ENCODE measurements at regions not wholly inside any gene's neighbourhood (a gene's known extent, or its start where the extent isn't known, plus 50 kb on each side); places are given as distances from the start of the nearest gene placed in this dataset.

DNA sequence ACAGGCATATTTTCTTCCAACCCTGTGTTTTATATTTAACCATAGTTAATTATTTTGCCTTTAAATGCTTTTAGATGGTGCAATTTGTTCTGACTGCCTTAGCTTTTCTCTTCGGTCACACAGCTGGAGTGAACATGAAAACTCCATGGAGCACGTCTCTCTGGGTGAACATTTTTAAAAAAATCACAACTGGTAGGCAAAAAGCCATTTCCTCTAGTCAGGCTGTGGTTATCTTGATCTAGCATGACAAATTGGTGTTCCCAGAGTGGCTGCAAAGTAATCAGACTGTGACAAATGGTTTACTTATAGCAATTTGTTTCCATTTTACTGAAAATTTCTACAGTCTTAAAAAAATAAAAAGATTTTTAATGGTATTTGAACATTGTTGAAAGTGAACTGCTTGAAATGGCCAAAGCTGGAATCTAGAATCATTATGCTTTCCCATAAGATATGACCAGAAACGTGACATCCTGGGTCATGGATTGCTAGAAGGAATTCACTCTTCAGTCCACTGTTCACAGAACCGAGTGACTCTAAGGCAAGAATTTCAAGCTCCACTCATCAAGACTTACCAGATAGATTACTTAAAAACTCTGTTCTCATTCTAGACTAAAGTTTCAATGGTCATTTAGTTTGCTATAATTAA, 703.6 kb downstream of the CPS1 start:
- Histone ChIP-seq H3K4me1 (peaks cover 0 to 6% (median 0%) of the 10 kb centered on the region in 3 donors), H3K27ac (no peak overlapping the region), H3K9me3 (no peaks in the 10 kb centered on the region), H3K36me3 (no peaks in the 10 kb centered on the region), H3K4me3 (no peak overlapping the region), H3K27me3 (no peaks in the 10 kb centered on the region)
- FAIRE-seq: no peak
- no peak for DNase-seq
- intact Hi-C loops (cut with DNase I): no loop called here
- TF ChIP-seq, protein P1, sequence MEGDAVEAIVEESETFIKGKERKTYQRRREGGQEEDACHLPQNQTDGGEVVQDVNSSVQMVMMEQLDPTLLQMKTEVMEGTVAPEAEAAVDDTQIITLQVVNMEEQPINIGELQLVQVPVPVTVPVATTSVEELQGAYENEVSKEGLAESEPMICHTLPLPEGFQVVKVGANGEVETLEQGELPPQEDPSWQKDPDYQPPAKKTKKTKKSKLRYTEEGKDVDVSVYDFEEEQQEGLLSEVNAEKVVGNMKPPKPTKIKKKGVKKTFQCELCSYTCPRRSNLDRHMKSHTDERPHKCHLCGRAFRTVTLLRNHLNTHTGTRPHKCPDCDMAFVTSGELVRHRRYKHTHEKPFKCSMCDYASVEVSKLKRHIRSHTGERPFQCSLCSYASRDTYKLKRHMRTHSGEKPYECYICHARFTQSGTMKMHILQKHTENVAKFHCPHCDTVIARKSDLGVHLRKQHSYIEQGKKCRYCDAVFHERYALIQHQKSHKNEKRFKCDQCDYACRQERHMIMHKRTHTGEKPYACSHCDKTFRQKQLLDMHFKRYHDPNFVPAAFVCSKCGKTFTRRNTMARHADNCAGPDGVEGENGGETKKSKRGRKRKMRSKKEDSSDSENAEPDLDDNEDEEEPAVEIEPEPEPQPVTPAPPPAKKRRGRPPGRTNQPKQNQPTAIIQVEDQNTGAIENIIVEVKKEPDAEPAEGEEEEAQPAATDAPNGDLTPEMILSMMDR (IDR thresholded peaks at IDR 0.05): no peak
- WGBS, 2 donors: 4 to 5% methylated on average over 4 of the region's 4 CpGs
- peak in 3 of 4 donors; percentile 62 to 90 (median 70) for ATAC-seq

DNA sequence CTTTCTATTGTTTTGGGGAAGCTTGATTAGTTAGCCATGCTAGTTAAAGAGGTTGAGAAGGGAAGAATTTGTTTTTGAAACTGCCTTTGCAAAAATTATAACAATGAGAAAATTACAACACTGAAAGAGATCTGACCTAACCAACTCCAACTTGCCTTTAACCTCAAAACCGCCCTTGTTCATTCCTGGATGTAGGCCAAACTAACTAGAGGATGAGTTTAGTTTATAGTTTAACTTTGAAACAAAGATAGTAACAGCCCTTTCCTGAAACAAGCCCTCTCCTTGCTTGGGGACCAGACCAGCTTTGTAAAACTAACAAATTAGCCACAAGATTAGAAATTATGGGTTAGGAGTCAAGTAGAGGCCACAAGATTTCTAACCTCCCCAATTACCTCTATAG, 713.9 kb downstream of the CPS1 start:
- no peak for DNase-seq
- intact Hi-C loops (cut with DNase I): no loop called here
- no peak overlapping the region for H3K27ac ChIP-seq
- H3K4me1 ChIP-seq: no peaks in the 10 kb centered on the region
- WGBS, 2 donors: 45 to 60% methylated on average over 1 of the region's 1 CpG
- no peak for ATAC-seq
- no peak for FAIRE-seq
- H3K9me3 ChIP-seq: no peaks in the 10 kb centered on the region
- no peaks in the 10 kb centered on the region for H3K36me3 ChIP-seq
- TF ChIP-seq, protein P1 (IDR thresholded peaks at IDR 0.05): no peak
- H3K27me3 ChIP-seq: no peaks in the 10 kb centered on the region
- H3K4me3 ChIP-seq: no peak overlapping the region

DNA sequence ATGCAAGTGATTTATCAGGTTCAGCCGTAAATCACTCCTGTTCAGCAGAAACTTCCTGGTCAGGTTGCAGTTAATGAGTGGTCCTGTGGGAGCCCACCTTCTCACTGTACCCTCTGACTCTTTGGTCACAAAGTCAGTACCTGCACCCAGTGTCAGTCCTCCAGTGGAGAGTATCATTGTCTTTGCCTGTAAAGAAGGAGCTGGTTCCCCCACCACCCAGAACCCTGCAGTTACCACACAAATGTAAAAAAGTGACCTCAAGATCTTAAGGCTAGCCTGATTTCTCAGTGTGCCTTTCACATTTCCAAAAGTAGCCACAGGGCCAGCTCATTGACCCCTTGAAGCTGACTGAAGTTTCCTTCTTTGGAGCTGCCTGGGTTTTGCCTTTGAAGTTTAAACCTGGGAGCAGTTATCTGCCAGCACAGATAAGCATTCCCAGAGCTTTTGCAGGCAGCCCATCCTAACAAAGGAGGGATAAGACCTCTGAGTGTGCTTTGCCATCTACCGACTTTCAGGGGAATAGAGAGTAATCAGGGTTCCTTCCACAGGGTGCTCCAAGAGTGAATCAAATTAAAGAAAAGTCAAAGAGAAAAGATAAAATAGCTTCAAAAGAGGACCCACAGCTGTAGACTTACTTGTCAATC, 725.2 kb downstream of the CPS1 start:
- no peak overlapping the region for H3K27ac ChIP-seq
- no peak for ATAC-seq
- 17 to 24% methylated on average over 2 of the region's 2 CpGs for WGBS, 2 donors
- no peak overlapping the region for H3K4me3 ChIP-seq
- H3K36me3 ChIP-seq: no peaks in the 10 kb centered on the region
- no peaks in the 10 kb centered on the region for H3K9me3 ChIP-seq
- DNase-seq: no peak
- H3K4me1 ChIP-seq: no peaks in the 10 kb centered on the region
- intact Hi-C loops (cut with DNase I): no loop called here
- TF ChIP-seq, protein P1 (IDR thresholded peaks at IDR 0.05): no peak
- no peak for FAIRE-seq
- no peaks in the 10 kb centered on the region for H3K27me3 ChIP-seq

DNA sequence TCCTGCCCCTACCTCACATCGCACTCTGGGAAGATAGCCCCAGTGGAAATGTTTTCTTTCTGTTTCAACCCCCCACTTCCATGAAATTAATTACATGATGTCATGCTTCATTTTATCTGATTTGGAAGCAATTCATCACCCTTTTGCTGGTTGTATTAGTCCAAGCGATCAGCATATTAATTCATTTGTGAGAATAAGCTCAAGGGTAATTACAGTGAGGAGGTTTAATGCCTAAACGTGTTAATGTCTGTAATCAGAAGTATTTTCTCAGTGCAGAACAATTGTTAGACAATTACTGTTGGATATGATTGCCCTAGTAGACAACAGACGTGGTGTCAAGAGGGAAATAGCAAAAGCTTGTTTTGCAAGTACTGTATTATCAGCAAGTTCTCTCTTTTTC, 746.3 kb downstream of the CPS1 start:
- H3K27ac ChIP-seq: no peak overlapping the region
- no peaks in the 10 kb centered on the region for H3K27me3 ChIP-seq
- H3K4me3 ChIP-seq: no peak overlapping the region
- DNase-seq (no peak), FAIRE-seq (no peak), ATAC-seq (no peak)
- 46 to 49% methylated on average over 4 of the region's 4 CpGs for WGBS, 2 donors
- intact Hi-C loops (cut with DNase I): no loop called here
- TF ChIP-seq, protein P1 (IDR thresholded peaks at IDR 0.05): no peak
- H3K9me3 ChIP-seq: no peaks in the 10 kb centered on the region
- no peaks in the 10 kb centered on the region for H3K4me1 ChIP-seq
- no peaks in the 10 kb centered on the region for H3K36me3 ChIP-seq

DNA sequence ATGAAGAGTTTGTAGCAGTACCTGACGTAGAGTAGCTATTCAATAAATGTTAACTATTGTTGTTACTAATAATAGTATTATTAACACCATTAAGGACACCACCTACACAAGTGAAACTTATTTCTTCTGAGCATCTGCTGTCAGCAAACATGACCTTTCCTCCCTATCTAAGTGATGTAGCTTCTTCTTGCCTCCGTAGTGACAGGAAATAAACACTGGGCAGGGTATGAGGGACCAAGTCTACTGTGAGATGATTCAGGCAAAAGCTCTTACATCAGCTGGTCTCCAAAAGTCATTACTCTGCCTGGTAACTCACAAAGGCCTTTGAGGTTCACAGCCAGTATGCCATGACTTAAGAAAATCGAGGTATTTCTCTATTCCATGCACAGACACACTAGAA, 750.5 kb downstream of the CPS1 start:
- FAIRE-seq: no peak
- no peak overlapping the region for H3K27ac ChIP-seq
- no peak for DNase-seq
- WGBS, 2 donors: 45 to 50% methylated on average over 3 of the region's 3 CpGs
- no peaks in the 10 kb centered on the region for H3K36me3 ChIP-seq
- intact Hi-C loops (cut with DNase I): no loop called here
- no peaks in the 10 kb centered on the region for H3K4me1 ChIP-seq
- ATAC-seq: no peak
- H3K9me3 ChIP-seq: no peaks in the 10 kb centered on the region
- no peaks in the 10 kb centered on the region for H3K27me3 ChIP-seq
- no peak overlapping the region for H3K4me3 ChIP-seq
- TF ChIP-seq, protein P1 (IDR thresholded peaks at IDR 0.05): no peak
